Bronchial epithelial cell (primary cell): ENCODE measurements at regions not wholly inside any gene's neighbourhood (a gene's known extent, or its start where the extent isn't known, plus 50 kb on each side); places are given as distances from the start of the nearest gene placed in this dataset.
"Not testable (repeated sequence)": the region's sequence is repeated elsewhere in the genome, so short reads cannot be mapped to it uniquely, and the experiment has no call there.

Source experiments
- DNase-seq: peaks from one replicate; pipeline ENCODE4 v3.0.0-alpha.2; 2010; ENCODE audit warnings: low read depth
- FAIRE-seq: peaks from 2 replicates; lab custom pipeline; 2011; peaks lifted over from hg19 to GRCh38; lab: Jason Lieb, UNC
- H3K27me3 ChIP-seq: 2 replicates; pipeline ENCODE4 v1.5.1; 2011; ENCODE audit warnings: low read length; ENCODE audit not compliant: control insufficient read depth, insufficient read depth
- H3K36me3 ChIP-seq: 2 replicates; pipeline ENCODE4 v1.5.1; 2011; ENCODE audit warnings: low read length; ENCODE audit not compliant: control insufficient read depth, insufficient read depth
- H3K4me3 ChIP-seq: 2 replicates; pipeline ENCODE4 v1.5.1; 2011; ENCODE audit warnings: mild to moderate bottlenecking, low read depth, low read length, control low read depth
- CTCF ChIP-seq: IDR thresholded peaks from 2 replicates; pipeline ENCODE4 v1.5.1; 2011; ENCODE audit warnings: mild to moderate bottlenecking, moderate library complexity, low read length, control low read depth, inconsistent platforms; ENCODE audit not compliant: insufficient read depth, severe bottlenecking

DNA sequence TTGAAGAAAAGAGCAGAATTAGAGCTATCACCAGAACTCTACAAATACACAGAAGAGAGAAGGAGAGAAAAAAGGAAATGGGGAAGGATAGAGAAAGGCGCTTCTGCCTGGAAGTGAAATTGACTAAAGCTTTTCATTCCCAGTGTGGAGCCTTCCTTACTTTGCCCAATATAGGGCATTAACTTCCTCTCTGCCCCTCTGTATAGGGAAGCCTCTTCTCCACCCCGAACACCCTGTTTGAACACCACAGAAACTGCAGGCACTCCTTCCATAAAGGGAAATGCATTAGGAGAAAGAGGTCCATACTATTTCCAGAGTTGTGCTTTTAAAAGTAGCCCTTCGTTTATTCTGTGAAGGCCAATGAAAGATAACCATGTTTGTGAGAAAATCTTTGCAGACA, 248.5 kb downstream of the RAP2B start:
- DNase-seq (no peak), FAIRE-seq (no peak)
- Histone ChIP-seq H3K4me3 (no peak overlapping the region), H3K27me3 (no peaks in the 10 kb centered on the region), H3K36me3 (no peaks in the 10 kb centered on the region)
- no peak for TF ChIP-seq CTCF

DNA sequence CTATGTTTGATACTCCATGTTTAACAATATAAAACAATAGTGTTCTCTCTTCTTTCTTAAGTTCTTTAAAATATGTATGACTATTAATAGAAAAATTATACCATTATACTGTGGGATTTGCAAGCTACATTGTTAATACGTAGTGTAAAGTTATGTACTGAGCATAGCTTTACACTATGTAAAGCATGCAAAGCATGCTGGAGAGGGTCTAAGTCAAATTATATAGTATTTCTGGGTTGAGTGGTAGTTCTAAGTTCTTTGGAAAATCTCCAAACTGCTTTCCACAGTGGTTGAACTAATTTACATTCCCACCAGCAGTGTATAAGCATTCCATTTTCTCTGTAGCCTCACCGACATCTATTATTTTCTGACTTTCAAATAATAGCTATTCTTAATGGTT, 253.0 kb downstream of the RAP2B start:
- DNase-seq: no peak
- Histone ChIP-seq H3K36me3 (no peaks in the 10 kb centered on the region), H3K4me3 (no peak overlapping the region), H3K27me3 (no peaks in the 10 kb centered on the region)
- FAIRE-seq: no peak
- TF ChIP-seq CTCF: no peak

- H3K27me3 ChIP-seq: no peaks in the 10 kb centered on the region
- no peak for TF ChIP-seq CTCF
- FAIRE-seq: no peak
- no peak overlapping the region for H3K4me3 ChIP-seq
- no peaks in the 10 kb centered on the region for H3K36me3 ChIP-seq
- no peak for DNase-seq
These were observed 260.3 kb downstream of the RAP2B start for GRCh38 chr3:153422314-153422713.

DNA sequence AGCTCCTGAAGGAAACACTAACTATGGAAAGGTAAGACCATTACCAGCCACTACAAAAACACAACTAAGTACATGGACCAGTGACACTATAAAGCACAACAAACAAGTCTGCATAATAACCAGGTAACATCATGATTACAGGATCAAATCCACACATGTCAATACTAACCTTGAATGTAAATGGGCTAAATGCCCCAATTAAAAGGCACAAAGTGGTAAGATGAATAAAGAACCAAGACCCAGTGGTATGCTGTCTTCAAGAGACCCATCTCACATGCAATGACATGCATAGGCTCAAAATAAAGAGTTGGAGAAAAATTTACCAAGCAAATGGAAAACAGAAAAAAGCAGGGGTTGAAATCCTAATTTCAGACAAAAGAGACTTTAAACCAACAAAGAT, 261.8 kb downstream of the RAP2B start:
- H3K36me3 ChIP-seq, FAIRE-seq, H3K4me3 ChIP-seq, DNase-seq, H3K27me3 ChIP-seq: not testable (repeated sequence)

DNA sequence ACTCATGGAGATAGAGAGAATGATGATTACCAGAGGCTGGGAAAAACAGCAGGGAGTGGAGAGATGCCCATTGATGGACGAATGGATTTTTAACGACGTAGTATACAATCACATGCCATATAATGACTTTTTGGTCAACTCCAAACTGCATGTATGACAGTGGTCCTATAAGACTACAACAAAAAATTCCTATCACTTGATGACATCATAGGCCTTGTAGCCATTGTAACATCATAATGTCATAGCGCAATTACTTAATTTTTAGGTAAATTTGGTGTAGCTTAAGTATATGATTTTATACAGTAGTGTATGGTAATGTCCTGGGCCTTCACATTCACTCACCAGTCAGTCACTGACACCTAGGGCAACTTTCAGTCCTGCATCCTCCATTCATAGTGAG, 264.3 kb downstream of the RAP2B start:
- no peak for DNase-seq
- no peak for FAIRE-seq
- Histone ChIP-seq H3K4me3 (no peak overlapping the region), H3K27me3 (no peaks in the 10 kb centered on the region), H3K36me3 (no peaks in the 10 kb centered on the region)
- TF ChIP-seq CTCF: no peak

GRCh38 chr3:153426803-153427202, 264.8 kb downstream of the RAP2B start:
- Histone ChIP-seq H3K36me3 (no peaks in the 10 kb centered on the region), H3K27me3 (no peaks in the 10 kb centered on the region), H3K4me3 (no peak overlapping the region)
- DNase-seq: peak; percentile 56
- no peak for TF ChIP-seq CTCF
- no peak for FAIRE-seq
